Heart left ventricle (tissue), 16 donors: ENCODE measurements at regions not wholly inside any gene's neighbourhood (a gene's known extent, or its start where the extent isn't known, plus 50 kb on each side); places are given as distances from the start of the nearest gene placed in this dataset.

Experiments
- ATAC-seq, 4 donors: fragments of 200-7000 bp; cut with Tn5 transposase; one replicate each; pipeline ENCODE4 v1.9.1; 2020 to 2022; ENCODE audit warnings: moderate library complexity in 4 of 4, mild to moderate bottlenecking in 3 of 4, moderate number of reproducible peaks in 1 of 4
- DNase-seq, 5 donors: peaks; one replicate each; pipeline ENCODE4 v3.0.0-alpha.2; 2020
- H3K27ac ChIP-seq, 12 donors: fragments of 200-600 bp; sonication (generic) in 4 of 12; one replicate each; pipeline versions ENCODE4 v1.5.0 to v1.8.0; 2016 to 2022; ENCODE audit warnings: mild to moderate bottlenecking in 2 of 12
- H3K27me3 ChIP-seq, 9 donors: fragments of 200-600 bp; sonication (generic) in 2 of 9; one replicate each; pipeline versions ENCODE4 v1.5.1 to v1.8.0; 2016 to 2022; ENCODE audit warnings: mild to moderate bottlenecking in 3 of 9
- H3K36me3 ChIP-seq, 9 donors: fragments of 200-600 bp; sonication (generic) in 2 of 9; one replicate each; pipeline versions ENCODE4 v1.5.0 to v1.8.0; 2018 to 2022; ENCODE audit warnings: mild to moderate bottlenecking in 2 of 9
- H3K4me1 ChIP-seq, 12 donors: fragments of 200-600 bp; sonication (generic) in 4 of 12; one replicate each; pipeline versions ENCODE4 v1.5.0 to v1.8.0; 2016 to 2022; ENCODE audit warnings: mild to moderate bottlenecking in 3 of 12
- H3K4me3 ChIP-seq, 12 donors: fragments of 200-600 bp; sonication (generic) in 4 of 12; one replicate each; pipeline versions ENCODE4 v1.5.0 to v1.8.0; 2017 to 2022; ENCODE audit warnings: mild to moderate bottlenecking in 9 of 12, moderate library complexity in 4 of 12
- H3K9me3 ChIP-seq, 12 donors: fragments of 200-600 bp; sonication (generic) in 4 of 12; one replicate each; pipeline versions ENCODE4 v1.5.0 to v1.8.0; 2016 to 2022; ENCODE audit warnings: mild to moderate bottlenecking in 1 of 12
- POLR2A ChIP-seq, 2 donors: fragments of 450-650 bp; IDR thresholded peaks; one replicate each; pipeline ENCODE4 v1.6.1; 2017; ENCODE audit warnings: antibody characterized with exemption in 2 of 2, mild to moderate bottlenecking in 2 of 2, moderate library complexity in 2 of 2
- WGBS, 4 donors: extraction: QIAGEN DNeasy Blood & Tissue Kit in 2 of 4; methylation state at CpG; one replicate each; pipeline versions ENCODE4 v1.1.5 to v1.1.7; 2013 to 2018; 5-methylcytosine and 5-hydroxymethylcytosine counted together
- intact Hi-C, 10 donors: fragments of 100-400 bp; cut with DNase I; formaldehyde crosslinking; loops; one replicate each; pipeline versions ENCODE4 v1.11.1 to v1.14.2; 2022
- TF ChIP-seq, protein P1 (sequence below), 12 donors: fragments of 200-600 bp; sonication (generic) in 4 of 12; IDR thresholded peaks; one replicate each; pipeline versions ENCODE4 v1.5.0 to v1.8.0; 2018 to 2022; ENCODE audit warnings: antibody characterized with exemption in 12 of 12, mild to moderate bottlenecking in 5 of 12
- donor health status: ischemic (EF 13 %, LVEDD 7.1; RV severe dilation, severe dysfunction).
- donor health status: healthy with polysubstance abuse.
- donor health status: DM: no; HTN: yes; CAD: no.
- donor health status: DM: no; HTN: no; CAD: no.
- donor health status: ischemic (EF 25% LVEDD 6.9; RV normal size, moderate dysfunction).
- donor health status: ischemic (EF 25% LVEDD 5.7; RV mildly dilated, moderate dysfunction).
- donor health status: healthy.
- donor health status: DM: yes; HTN: yes; CAD: no.
- donor health status: ischemic (EF 35%, LVEDD 5.7; RV mildly dilated, moderate dysfunction).
- donor health status: nonischemic (EF 11% LVEDD 7.7; RV severe dilation, severe dysfunction).
- donor health status: DM: yes; HTN: yes; CAD: no.
- donor health status: PGD.
- donor health status: ischemic (EF 29% LVEDD 5.4; RV normal size, mild dysfunction).
- donor health status: nonischemic (EF 23%, LVEDD 6.1; RV moderate dilation, normal function).

DNA sequence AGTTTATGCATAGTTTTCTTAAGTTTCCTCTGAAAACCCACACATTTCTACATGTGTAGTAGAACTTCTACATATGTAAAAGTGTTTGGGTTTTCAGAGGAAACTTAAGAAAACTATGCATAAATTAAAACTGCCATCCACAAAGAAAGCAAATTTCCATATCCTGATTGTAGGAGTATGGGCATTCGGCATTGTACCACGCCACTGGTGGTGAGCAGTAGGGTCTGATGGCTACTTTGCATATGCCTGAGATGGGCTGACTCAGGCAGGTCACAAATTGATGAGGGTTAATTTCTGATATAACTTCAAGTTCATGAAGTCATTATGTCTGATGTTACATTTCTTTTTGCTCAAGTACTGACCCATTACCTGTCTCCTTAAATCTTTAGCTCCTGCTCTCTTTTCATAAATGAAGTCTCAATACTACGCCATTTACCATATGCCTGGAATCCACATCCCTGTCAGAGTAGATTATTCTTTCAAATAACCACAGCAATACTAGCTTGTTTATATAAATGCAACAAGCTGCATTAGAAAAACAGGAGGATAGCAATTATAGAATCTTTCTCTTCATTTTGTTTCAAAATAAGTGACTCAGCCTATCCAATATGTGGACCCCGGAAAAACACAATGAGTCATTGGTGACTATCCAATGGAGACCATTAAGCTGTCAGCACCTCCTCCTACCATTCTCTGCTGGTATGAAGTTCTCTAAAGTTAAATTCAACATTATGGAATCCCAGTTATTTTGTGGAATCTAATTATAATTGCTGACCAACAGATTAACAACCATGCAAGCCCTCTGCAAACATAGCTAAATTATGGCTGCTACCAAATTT lies 355.2 kb upstream of the UBE2E3 start:
- intact Hi-C loops, result no loop called here
- 76 to 84% (median 81%) methylated on average over 4 of the region's 4 CpGs for WGBS, 4 donors
- Histone ChIP-seq H3K27ac (no peak overlapping the region), H3K4me3 (no peak overlapping the region), H3K9me3 (no peaks in the 10 kb centered on the region), H3K27me3 (no peaks in the 10 kb centered on the region), H3K36me3 (no peaks in the 10 kb centered on the region), H3K4me1 (no peaks in the 10 kb centered on the region)
- ATAC-seq (no peak), DNase-seq (no peak)
- no peak for TF ChIP-seq POLR2A (IDR thresholded peaks at IDR 0.05)
- TF ChIP-seq, protein P1, sequence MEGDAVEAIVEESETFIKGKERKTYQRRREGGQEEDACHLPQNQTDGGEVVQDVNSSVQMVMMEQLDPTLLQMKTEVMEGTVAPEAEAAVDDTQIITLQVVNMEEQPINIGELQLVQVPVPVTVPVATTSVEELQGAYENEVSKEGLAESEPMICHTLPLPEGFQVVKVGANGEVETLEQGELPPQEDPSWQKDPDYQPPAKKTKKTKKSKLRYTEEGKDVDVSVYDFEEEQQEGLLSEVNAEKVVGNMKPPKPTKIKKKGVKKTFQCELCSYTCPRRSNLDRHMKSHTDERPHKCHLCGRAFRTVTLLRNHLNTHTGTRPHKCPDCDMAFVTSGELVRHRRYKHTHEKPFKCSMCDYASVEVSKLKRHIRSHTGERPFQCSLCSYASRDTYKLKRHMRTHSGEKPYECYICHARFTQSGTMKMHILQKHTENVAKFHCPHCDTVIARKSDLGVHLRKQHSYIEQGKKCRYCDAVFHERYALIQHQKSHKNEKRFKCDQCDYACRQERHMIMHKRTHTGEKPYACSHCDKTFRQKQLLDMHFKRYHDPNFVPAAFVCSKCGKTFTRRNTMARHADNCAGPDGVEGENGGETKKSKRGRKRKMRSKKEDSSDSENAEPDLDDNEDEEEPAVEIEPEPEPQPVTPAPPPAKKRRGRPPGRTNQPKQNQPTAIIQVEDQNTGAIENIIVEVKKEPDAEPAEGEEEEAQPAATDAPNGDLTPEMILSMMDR (IDR thresholded peaks at IDR 0.05), result no peak

DNA sequence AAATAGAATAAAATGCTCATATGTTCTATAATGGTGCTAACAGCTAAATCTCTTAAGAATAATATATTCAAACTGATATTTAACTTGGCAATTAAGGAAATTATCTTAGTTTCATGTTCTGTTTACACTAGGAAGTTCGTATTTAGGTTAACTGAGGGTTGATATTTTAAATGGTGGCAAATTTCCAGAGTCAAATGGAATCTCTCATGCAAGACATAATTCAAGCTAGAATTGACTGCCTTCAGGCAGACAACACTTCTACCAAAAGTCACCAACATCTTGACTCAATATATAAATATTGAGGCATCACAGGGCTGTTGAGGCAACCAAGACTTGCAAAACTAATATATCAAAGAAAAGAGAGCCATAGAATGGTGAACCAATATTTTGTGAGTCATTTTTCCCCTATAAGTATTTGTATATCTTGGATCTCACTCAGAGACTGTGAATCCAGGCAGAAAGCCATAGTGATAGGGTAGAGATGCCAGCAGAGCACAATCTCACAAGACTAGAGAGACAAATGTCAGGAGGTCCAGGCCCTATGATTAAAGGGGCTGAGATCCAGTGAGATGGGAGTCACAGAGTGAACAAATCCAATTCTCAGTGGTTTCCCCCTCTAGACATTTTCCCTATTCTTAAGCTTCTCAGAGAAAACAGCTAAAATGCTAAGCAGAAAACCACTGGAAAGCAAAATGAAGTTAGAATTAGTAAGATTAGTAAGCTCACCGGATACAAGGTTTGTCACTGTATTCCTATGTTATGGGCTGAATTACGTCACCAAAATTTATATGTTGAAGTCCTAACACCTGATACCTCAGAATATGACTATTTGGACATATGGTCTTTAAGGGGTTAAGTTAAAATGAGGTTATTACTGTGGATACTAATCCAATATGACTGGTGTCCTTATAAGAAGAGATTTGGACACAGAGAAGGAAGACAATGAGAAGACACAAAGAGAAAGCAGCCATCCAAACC lies 358.2 kb upstream of the UBE2E3 start:
- Histone ChIP-seq H3K9me3 (no peaks in the 10 kb centered on the region), H3K27ac (no peak overlapping the region), H3K4me1 (no peaks in the 10 kb centered on the region), H3K36me3 (no peaks in the 10 kb centered on the region), H3K27me3 (no peaks in the 10 kb centered on the region), H3K4me3 (no peak overlapping the region)
- DNase-seq, result no peak
- 59 to 75% (median 67%) methylated on average over 3 of the region's 3 CpGs for WGBS, 4 donors
- intact Hi-C loops, result no loop called here
- TF ChIP-seq POLR2A (IDR thresholded peaks at IDR 0.05), result no peak
- TF ChIP-seq, protein P1 (IDR thresholded peaks at IDR 0.05), result no peak
- ATAC-seq, result no peak

DNA sequence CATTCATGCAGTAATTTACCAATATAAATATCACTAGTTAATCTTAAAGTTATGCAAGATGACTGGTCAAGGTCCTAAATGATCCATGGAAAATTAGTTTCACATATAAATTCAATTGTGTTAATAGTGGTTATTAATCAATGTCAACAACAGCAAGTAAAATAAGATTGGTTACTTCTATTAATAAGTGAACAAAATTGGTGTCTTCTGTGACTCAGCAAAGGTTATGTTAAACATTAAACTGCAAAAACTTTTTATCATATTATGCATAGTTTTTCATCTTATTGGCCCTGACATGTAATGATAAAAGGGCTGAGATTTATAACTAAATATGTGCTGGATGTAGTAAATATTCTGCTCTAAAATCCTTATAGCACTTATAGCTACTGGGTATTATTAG lies 359.0 kb upstream of the UBE2E3 start:
- no peak overlapping the region for H3K4me3 ChIP-seq
- no peaks in the 10 kb centered on the region for H3K9me3 ChIP-seq
- DNase-seq (no peak), ATAC-seq (no peak)
- intact Hi-C loops, result no loop called here
- H3K4me1 ChIP-seq, result no peaks in the 10 kb centered on the region
- H3K27ac ChIP-seq, result no peak overlapping the region
- H3K27me3 ChIP-seq, result no peaks in the 10 kb centered on the region
- TF ChIP-seq, protein P1 (IDR thresholded peaks at IDR 0.05), result no peak
- no peak for TF ChIP-seq POLR2A (IDR thresholded peaks at IDR 0.05)
- H3K36me3 ChIP-seq, result no peaks in the 10 kb centered on the region

DNA sequence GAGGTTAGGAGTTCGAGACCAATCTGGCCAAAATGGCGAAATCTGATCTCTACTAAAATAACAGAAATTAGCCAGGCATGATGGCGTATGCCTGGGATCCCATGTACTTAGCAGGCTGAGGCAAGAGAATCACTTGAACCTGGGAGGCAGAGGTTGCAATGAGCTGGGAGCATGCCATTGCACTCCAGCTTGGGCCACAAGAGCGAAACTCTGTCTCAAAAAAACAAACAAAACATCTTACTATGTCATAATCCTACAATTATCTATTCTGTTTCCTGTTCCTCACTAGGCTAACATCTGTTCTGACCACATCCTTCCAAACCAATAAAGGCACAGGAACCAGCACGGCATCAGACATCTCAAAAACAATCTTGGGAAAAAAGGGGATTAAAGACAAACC lies 361.8 kb upstream of the UBE2E3 start:
- intact Hi-C loops, result no loop called here

More for the DNA sequence above, 361.8 kb upstream of the UBE2E3 start:
- Histone ChIP-seq H3K27me3 (no peaks in the 10 kb centered on the region), H3K4me1 (no peaks in the 10 kb centered on the region), H3K27ac (no peak overlapping the region), H3K9me3 (no peaks in the 10 kb centered on the region), H3K36me3 (no peaks in the 10 kb centered on the region), H3K4me3 (no peak overlapping the region)
- no peak for DNase-seq
- ATAC-seq, result no peak
- WGBS, 4 donors, result 75 to 80% (median 77%) methylated on average over 5 of the region's 5 CpGs
- TF ChIP-seq, protein P1 (IDR thresholded peaks at IDR 0.05), result no peak
- no peak for TF ChIP-seq POLR2A (IDR thresholded peaks at IDR 0.05)
